Memory B cell (primary cell): ENCODE measurements at regions not wholly inside any gene's neighbourhood (a gene's known extent, or its start where the extent isn't known, plus 50 kb on each side); places are given as distances from the start of the nearest gene placed in this dataset.

Source experiments
- ATAC-seq: fragments of 150-1000 bp; cut with Tn5 transposase; 2 replicates; pipeline ENCODE4 v1.10.0; 2021; ENCODE audit warnings: low read depth, mild to moderate bottlenecking, moderate library complexity
- DNase-seq, 2 donors: peaks; one replicate each; pipeline ENCODE4 v3.0.0; 2022; ENCODE audit warnings: low spot score in 2 of 2
- H3K27ac Mint-ChIP-seq: one replicate; pipeline ENCODE4 v1.8.0; 2022; ENCODE audit warnings: mild to moderate bottlenecking, moderate library complexity, mixed read lengths
- H3K27me3 Mint-ChIP-seq: one replicate; pipeline ENCODE4 v1.8.0; 2022; ENCODE audit warnings: mixed read lengths
- H3K36me3 Mint-ChIP-seq: one replicate; pipeline ENCODE4 v1.8.0; 2022; ENCODE audit warnings: mild to moderate bottlenecking, mixed read lengths
- H3K4me1 Mint-ChIP-seq: one replicate; pipeline ENCODE4 v1.8.0; 2022; ENCODE audit warnings: mixed read lengths
- H3K4me3 Mint-ChIP-seq: one replicate; pipeline ENCODE4 v1.8.0; 2022; ENCODE audit warnings: mild to moderate bottlenecking, moderate library complexity, mixed read lengths
- H3K9me3 Mint-ChIP-seq: one replicate; pipeline ENCODE4 v1.8.0; 2022; ENCODE audit warnings: mixed read lengths

GRCh38 chr10:113438652-113439051 lies 114.2 kb upstream of the HABP2 start:
- Mint-ChIP-seq H3K36me3 (no peaks in the 10 kb centered on the region), H3K4me3 (no peak overlapping the region), H3K4me1 (no peaks in the 10 kb centered on the region), H3K27me3 (no peaks in the 10 kb centered on the region), H3K27ac (no peak overlapping the region), H3K9me3 (no peaks in the 10 kb centered on the region)
- DNase-seq = no peak
- ATAC-seq = no peak

DNA sequence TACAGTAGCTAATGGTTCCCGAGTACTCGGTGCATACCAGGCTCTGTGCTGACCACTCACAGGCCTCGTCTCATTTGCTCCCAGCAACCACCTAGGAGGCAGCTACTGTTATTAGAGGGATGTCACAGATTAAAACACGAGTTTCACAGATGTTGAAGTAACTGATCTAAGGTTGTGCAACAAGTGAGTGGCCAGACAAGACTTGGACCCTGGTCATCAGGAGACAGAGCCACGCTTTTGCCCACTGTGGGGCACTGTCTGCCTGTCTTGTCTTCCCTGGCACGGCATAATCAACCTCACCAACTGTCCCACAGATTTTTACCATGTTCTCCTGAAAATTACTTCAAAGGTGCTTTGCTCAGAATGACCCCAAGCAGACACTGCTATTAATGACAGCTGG lies 111.6 kb upstream of the HABP2 start:
- ATAC-seq (no peak), DNase-seq (no peak)
- Mint-ChIP-seq H3K9me3 (no peaks in the 10 kb centered on the region), H3K27ac (no peak overlapping the region), H3K27me3 (peaks cover 4% of the 10 kb centered on the region), H3K4me1 (no peaks in the 10 kb centered on the region), H3K4me3 (no peak overlapping the region), H3K36me3 (no peaks in the 10 kb centered on the region)

GRCh38 chr10:113441686-113442270 lies 111.1 kb upstream of the HABP2 start:
- DNase-seq = no peak
- no peaks in the 10 kb centered on the region for H3K9me3 Mint-ChIP-seq

GRCh38 chr10:113442336-113442735 lies 110.5 kb upstream of the HABP2 start:
- Mint-ChIP-seq H3K36me3 (no peaks in the 10 kb centered on the region), H3K27me3 (peaks cover 4% of the 10 kb centered on the region), H3K4me1 (no peaks in the 10 kb centered on the region), H3K9me3 (no peaks in the 10 kb centered on the region), H3K4me3 (no peak overlapping the region), H3K27ac (no peak overlapping the region)
- ATAC-seq (no peak), DNase-seq (no peak)

More at GRCh38 chr10:113441686-113442270, 111.1 kb upstream of the HABP2 start:
- ATAC-seq = no peak
- no peak overlapping the region for H3K27ac Mint-ChIP-seq
- peaks cover 4% of the 10 kb centered on the region for H3K27me3 Mint-ChIP-seq
- H3K36me3 Mint-ChIP-seq = no peaks in the 10 kb centered on the region
- no peaks in the 10 kb centered on the region for H3K4me1 Mint-ChIP-seq
- no peak overlapping the region for H3K4me3 Mint-ChIP-seq

DNA sequence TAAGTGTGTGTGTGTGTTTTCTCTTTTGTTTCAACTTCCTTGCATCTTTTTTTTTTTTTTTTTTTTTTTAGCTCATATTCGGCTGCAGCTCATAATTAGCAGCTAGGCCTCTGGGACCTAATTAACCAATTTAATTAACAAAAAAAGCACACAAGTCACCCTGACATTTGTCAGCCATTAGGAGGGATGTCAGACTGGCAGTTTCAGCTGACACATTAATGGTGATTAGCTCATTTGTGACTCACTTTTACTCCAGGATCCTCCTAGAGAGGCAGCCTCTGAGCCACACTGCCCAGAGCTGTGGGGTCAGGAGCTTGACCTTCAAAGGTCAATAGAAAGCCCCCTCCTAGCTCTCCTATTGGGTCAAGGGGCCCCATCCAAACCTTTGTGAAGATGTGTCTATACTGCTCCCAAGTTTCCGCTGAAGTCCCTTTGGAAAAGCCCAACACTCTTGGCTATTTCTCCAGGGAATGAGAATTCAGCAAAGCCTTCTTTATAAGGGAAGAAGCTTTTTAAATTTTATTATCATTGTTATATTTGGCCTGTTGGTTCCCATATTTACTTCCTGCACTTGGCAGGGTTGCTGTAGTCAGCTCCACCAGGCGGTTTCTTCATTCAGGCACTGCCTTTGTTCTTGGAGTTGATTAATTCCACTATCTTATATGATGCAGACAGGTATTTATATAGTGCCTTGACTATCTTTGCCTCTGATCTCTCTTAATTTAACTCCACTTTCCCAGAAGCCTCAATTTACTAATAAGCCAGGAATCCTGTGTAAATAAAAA lies 109.5 kb upstream of the HABP2 start:
- H3K27ac Mint-ChIP-seq = no peak overlapping the region
- DNase-seq (no peak), ATAC-seq (no peak)
- peaks cover 4% of the 10 kb centered on the region for H3K27me3 Mint-ChIP-seq
- no peaks in the 10 kb centered on the region for H3K36me3 Mint-ChIP-seq
- no peaks in the 10 kb centered on the region for H3K9me3 Mint-ChIP-seq
- H3K4me1 Mint-ChIP-seq = no peaks in the 10 kb centered on the region
- H3K4me3 Mint-ChIP-seq = no peak overlapping the region

DNA sequence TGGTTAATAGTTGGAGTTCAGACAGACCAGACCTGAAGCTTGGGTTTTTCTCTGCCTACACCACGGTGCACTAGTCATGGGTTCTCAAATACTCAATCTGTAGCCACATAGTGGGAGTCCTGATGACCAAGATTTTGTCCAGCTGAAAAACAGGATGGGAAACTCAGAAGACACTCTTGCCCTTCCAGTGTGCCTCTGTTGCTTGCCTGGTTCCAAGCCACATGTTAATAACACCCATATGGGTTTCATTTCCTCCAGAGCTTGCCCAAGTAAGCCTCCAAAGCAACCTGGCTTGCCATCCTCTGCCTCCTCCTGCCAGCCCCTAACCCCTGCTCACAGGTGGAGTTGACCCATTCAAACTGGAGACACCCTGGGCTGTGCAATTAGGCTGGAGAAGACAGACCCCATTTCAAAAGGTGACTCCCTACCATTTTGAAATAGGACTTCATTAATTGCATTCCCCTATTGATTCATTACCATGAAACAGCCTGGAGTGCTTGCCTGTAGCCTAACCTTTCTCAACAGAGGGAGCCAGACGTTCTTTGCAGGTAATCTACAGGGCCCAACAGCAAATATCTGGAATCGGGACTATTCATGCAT lies 108.0 kb upstream of the HABP2 start:
- H3K4me3 Mint-ChIP-seq = no peak overlapping the region
- H3K27ac Mint-ChIP-seq = no peak overlapping the region
- H3K9me3 Mint-ChIP-seq = no peaks in the 10 kb centered on the region
- no peaks in the 10 kb centered on the region for H3K36me3 Mint-ChIP-seq
- DNase-seq (no peak), ATAC-seq (no peak)
- H3K4me1 Mint-ChIP-seq = no peaks in the 10 kb centered on the region
- peaks cover 4% of the 10 kb centered on the region for H3K27me3 Mint-ChIP-seq

DNA sequence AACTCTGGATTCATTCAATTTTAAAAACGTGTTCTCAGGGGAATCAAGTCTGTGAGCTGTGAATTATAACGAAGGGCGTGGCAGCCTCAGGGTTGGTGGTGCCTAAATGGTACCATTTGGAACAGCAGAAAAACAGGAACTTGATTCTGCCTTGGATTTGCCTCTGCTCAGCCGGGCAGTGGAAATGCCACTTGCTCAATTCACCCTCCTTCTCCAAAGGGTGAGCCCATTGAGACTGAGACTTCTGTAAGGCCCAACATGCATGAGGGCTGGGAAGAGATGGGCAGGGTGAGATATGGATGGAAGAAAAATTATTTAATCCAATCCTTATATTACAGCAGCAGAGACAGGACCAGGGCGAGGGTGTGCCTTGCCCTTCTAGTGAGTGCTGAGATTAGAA lies 107.1 kb upstream of the HABP2 start:
- peaks cover 4% of the 10 kb centered on the region for H3K27me3 Mint-ChIP-seq
- no peak for DNase-seq
- no peak overlapping the region for H3K27ac Mint-ChIP-seq
- no peak for ATAC-seq
- no peaks in the 10 kb centered on the region for H3K36me3 Mint-ChIP-seq
- H3K4me1 Mint-ChIP-seq = no peaks in the 10 kb centered on the region
- no peak overlapping the region for H3K4me3 Mint-ChIP-seq
- no peaks in the 10 kb centered on the region for H3K9me3 Mint-ChIP-seq

- H3K27ac Mint-ChIP-seq = no peak overlapping the region
- no peaks in the 10 kb centered on the region for H3K4me1 Mint-ChIP-seq
- H3K36me3 Mint-ChIP-seq = no peaks in the 10 kb centered on the region
- no peak overlapping the region for H3K4me3 Mint-ChIP-seq
- H3K27me3 Mint-ChIP-seq = peaks cover 6% of the 10 kb centered on the region
- DNase-seq = no peak
- H3K9me3 Mint-ChIP-seq = no peaks in the 10 kb centered on the region
- ATAC-seq = no peak
Observed at GRCh38 chr10:113446739-113447138, 106.1 kb upstream of the HABP2 start.

DNA sequence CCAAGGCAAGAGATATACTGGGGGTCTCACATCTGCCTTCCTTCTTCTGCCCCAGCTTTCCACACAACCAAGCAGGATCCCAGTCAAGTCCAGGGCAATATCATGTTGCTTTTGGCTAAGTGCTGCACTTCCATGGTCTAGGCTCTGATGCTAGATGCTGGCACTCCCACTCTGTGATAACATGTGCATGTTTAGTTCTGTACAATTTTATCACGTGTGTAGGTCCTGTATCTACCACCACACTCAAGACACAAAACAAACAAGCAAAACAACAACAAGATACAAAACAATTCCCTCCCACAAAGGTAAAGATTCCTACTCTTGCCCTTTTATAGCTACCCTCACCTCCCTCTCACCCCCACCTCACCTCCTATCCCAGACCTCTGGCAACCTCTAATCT lies 105.6 kb upstream of the HABP2 start:
- Mint-ChIP-seq H3K36me3 (no peaks in the 10 kb centered on the region), H3K27me3 (peaks cover 6% of the 10 kb centered on the region), H3K4me3 (no peak overlapping the region), H3K9me3 (no peaks in the 10 kb centered on the region), H3K27ac (no peak overlapping the region), H3K4me1 (no peaks in the 10 kb centered on the region)
- DNase-seq = no peak
- ATAC-seq = no peak

- Mint-ChIP-seq H3K27me3 (peaks cover 5% of the 10 kb centered on the region), H3K27ac (no peak overlapping the region), H3K4me1 (no peaks in the 10 kb centered on the region), H3K9me3 (no peaks in the 10 kb centered on the region), H3K36me3 (no peaks in the 10 kb centered on the region), H3K4me3 (no peak overlapping the region)
- DNase-seq (no peak), ATAC-seq (no peak)
Observed at GRCh38 chr10:113449006-113449695, 103.7 kb upstream of the HABP2 start.

GRCh38 chr10:113450046-113450804 lies 102.6 kb upstream of the HABP2 start:
- Mint-ChIP-seq H3K4me3 (no peak overlapping the region), H3K27me3 (peaks cover 2% of the 10 kb centered on the region), H3K27ac (no peak overlapping the region), H3K4me1 (no peaks in the 10 kb centered on the region), H3K36me3 (no peaks in the 10 kb centered on the region), H3K9me3 (no peaks in the 10 kb centered on the region)
- no peak for DNase-seq
- ATAC-seq = no peak

GRCh38 chr10:113450906-113451305 lies 101.9 kb upstream of the HABP2 start:
- H3K4me1 Mint-ChIP-seq = no peaks in the 10 kb centered on the region
- H3K9me3 Mint-ChIP-seq = no peaks in the 10 kb centered on the region
- no peak overlapping the region for H3K4me3 Mint-ChIP-seq
- peaks cover 2% of the 10 kb centered on the region for H3K27me3 Mint-ChIP-seq
- H3K36me3 Mint-ChIP-seq = no peaks in the 10 kb centered on the region
- no peak overlapping the region for H3K27ac Mint-ChIP-seq
- no peak for ATAC-seq
- DNase-seq = no peak

DNA sequence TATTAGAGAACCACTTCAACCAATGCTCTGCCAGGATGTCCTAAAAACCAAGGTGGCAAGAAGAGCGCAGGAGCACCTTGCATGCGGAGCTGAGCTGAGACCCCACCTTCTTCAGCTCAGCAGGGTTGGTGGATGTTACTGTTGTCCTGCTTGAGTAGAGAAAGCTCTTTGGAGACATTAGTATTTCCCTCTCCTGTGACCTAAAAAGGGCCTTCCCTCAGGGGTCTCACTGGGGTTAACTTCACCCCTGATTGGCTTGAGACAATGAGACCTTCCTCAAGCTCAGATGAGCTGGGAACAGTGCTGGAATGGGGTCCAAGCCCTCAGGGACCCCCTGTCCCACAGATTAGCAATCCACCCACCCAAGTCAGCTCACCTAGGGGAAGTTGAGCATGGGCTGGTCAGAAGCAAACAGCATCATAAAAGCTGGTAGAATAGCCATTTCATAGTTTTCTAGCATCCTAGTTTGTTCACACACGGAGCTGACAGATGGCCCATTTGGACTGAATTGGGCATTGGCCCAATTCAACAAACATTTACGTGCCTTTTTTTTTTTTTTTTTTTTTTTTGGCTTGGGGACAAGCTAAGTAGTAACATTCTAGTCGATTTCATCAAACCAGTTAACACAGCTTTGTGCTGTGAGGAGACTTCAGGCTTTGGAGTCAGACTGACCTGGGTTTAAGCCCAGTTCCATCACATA lies 100.6 kb upstream of the HABP2 start:
- Mint-ChIP-seq H3K4me1 (no peaks in the 10 kb centered on the region), H3K36me3 (no peaks in the 10 kb centered on the region), H3K4me3 (no peak overlapping the region), H3K9me3 (no peaks in the 10 kb centered on the region), H3K27me3 (peaks cover 8% of the 10 kb centered on the region), H3K27ac (no peak overlapping the region)
- ATAC-seq (no peak), DNase-seq (no peak)
